ENCODE measurements at regions not wholly inside any gene's neighbourhood (a gene's known extent, or its start where the extent isn't known, plus 50 kb on each side); places are given as distances from the start of the nearest gene placed in this dataset.
"Not testable (repeated sequence)": the region's sequence is repeated elsewhere in the genome, so short reads cannot be mapped to it uniquely, and the experiment has no call there.

GRCh38 chr6:117761610-117762009 is 86.3 kb downstream of the NUS1 start:
- no peak for DNase-seq (ENCODE audit: low read depth, low spot score)
- in situ Hi-C loops (cut with HindIII; ENCODE audit: low pct_unique_long_range_greater_than_20kb, low sequenced_read_pairs), result no loop called here

- in situ Hi-C loops (cut with HindIII; ENCODE audit: low pct_unique_long_range_greater_than_20kb, low sequenced_read_pairs), result no loop called here
- no peak for DNase-seq (ENCODE audit: low read depth, low spot score)
Observed at GRCh38 chr6:117771403-117771802, 96.1 kb downstream of the NUS1 start.

GRCh38 chr6:117776441-117776840 is 101.2 kb downstream of the NUS1 start:
- DNase-seq (ENCODE audit: low read depth, low spot score), result peak; percentile 30
- in situ Hi-C loops (cut with HindIII; ENCODE audit: low pct_unique_long_range_greater_than_20kb, low sequenced_read_pairs), result no loop called here

- no peak for DNase-seq (ENCODE audit: low read depth, low spot score)
- in situ Hi-C loops (cut with HindIII; ENCODE audit: low pct_unique_long_range_greater_than_20kb, low sequenced_read_pairs), result no loop called here
Observed at GRCh38 chr6:117781550-117781949, 106.3 kb downstream of the NUS1 start.

GRCh38 chr6:117783279-117783678 is 108.0 kb downstream of the NUS1 start:
- no peak for DNase-seq (ENCODE audit: low read depth, low spot score)
- in situ Hi-C loops (cut with HindIII; ENCODE audit: low pct_unique_long_range_greater_than_20kb, low sequenced_read_pairs), result no loop called here

- DNase-seq (ENCODE audit: low read depth, low spot score), result no peak
- in situ Hi-C loops (cut with HindIII; ENCODE audit: low pct_unique_long_range_greater_than_20kb, low sequenced_read_pairs), result no loop called here
Observed at GRCh38 chr6:117791012-117791411, 115.7 kb downstream of the NUS1 start.

- DNase-seq (ENCODE audit: low read depth, low spot score), result no peak
- in situ Hi-C loops (cut with HindIII; ENCODE audit: low pct_unique_long_range_greater_than_20kb, low sequenced_read_pairs), result no loop called here
Observed at GRCh38 chr6:117795234-117795633, 111.8 kb upstream of the SLC35F1 start.

- in situ Hi-C loops (cut with HindIII; ENCODE audit: low pct_unique_long_range_greater_than_20kb, low sequenced_read_pairs); DNase-seq (ENCODE audit: low read depth, low spot score): not testable (repeated sequence)
Observed at GRCh38 chr6:117798819-117799218, 108.2 kb upstream of the SLC35F1 start.

GRCh38 chr6:117810269-117810668 is 96.8 kb upstream of the SLC35F1 start:
- DNase-seq (ENCODE audit: low read depth, low spot score), result no peak
- in situ Hi-C loops (cut with HindIII; ENCODE audit: low pct_unique_long_range_greater_than_20kb, low sequenced_read_pairs), result no loop called here

GRCh38 chr6:117817499-117817898 is 89.6 kb upstream of the SLC35F1 start:
- no peak for DNase-seq (ENCODE audit: low read depth, low spot score)
- in situ Hi-C loops (cut with HindIII; ENCODE audit: low pct_unique_long_range_greater_than_20kb, low sequenced_read_pairs), result no loop called here

GRCh38 chr6:117817992-117818391 is 89.1 kb upstream of the SLC35F1 start:
- DNase-seq (ENCODE audit: low read depth, low spot score), result no peak
- in situ Hi-C loops (cut with HindIII; ENCODE audit: low pct_unique_long_range_greater_than_20kb, low sequenced_read_pairs), result no loop called here

GRCh38 chr6:117818449-117818848 is 88.6 kb upstream of the SLC35F1 start:
- in situ Hi-C loops (cut with HindIII; ENCODE audit: low pct_unique_long_range_greater_than_20kb, low sequenced_read_pairs), result no loop called here
- no peak for DNase-seq (ENCODE audit: low read depth, low spot score)

- in situ Hi-C loops (cut with HindIII; ENCODE audit: low pct_unique_long_range_greater_than_20kb, low sequenced_read_pairs), result no loop called here
- peak; percentile 63 for DNase-seq (ENCODE audit: low read depth, low spot score)
Observed at GRCh38 chr6:117829594-117830319, 77.3 kb upstream of the SLC35F1 start.

GRCh38 chr6:117837261-117837660 is 69.8 kb upstream of the SLC35F1 start:
- in situ Hi-C loops (cut with HindIII; ENCODE audit: low pct_unique_long_range_greater_than_20kb, low sequenced_read_pairs), result no loop called here
- DNase-seq (ENCODE audit: low read depth, low spot score), result no peak

GRCh38 chr6:117840541-117840983 is 66.5 kb upstream of the SLC35F1 start:
- in situ Hi-C loops (cut with HindIII; ENCODE audit: low pct_unique_long_range_greater_than_20kb, low sequenced_read_pairs), result no loop called here

GRCh38 chr6:117847912-117848311 is 59.2 kb upstream of the SLC35F1 start:
- in situ Hi-C loops (cut with HindIII; ENCODE audit: low pct_unique_long_range_greater_than_20kb, low sequenced_read_pairs), result no loop called here
- no peak for DNase-seq (ENCODE audit: low read depth, low spot score)

More at GRCh38 chr6:117840541-117840983, 66.5 kb upstream of the SLC35F1 start:
- DNase-seq (ENCODE audit: low read depth, low spot score), result peak; percentile 84

- no peak for DNase-seq (ENCODE audit: low read depth, low spot score)
- in situ Hi-C loops (cut with HindIII; ENCODE audit: low pct_unique_long_range_greater_than_20kb, low sequenced_read_pairs), result no loop called here
Observed at GRCh38 chr6:117849087-117849486, 58.0 kb upstream of the SLC35F1 start.

Measured in SK-MEL-5 (cell line).